A549 (cell line): ENCODE measurements at regions not wholly inside any gene's neighbourhood (a gene's known extent, or its start where the extent isn't known, plus 50 kb on each side); places are given as distances from the start of the nearest gene placed in this dataset.

Experiments used
- CHD4 ChIP-seq: fragments of 200-600 bp; sonication (generic); IDR thresholded peaks from 2 replicates; pipeline ENCODE4 v1.6.1; 2016; ENCODE audit warnings: antibody characterized with exemption, mild to moderate bottlenecking, borderline replicate concordance
- CTCF ChIP-seq: fragments of >200 bp; sonication (Bioruptor Twin); formaldehyde crosslinking; IDR thresholded peaks from 3 replicates; pipeline ENCODE4 v1.5.1; 2016
- EP300 ChIP-seq, 2 experiments: fragments of >200 bp; sonication (Bioruptor Twin); formaldehyde crosslinking; IDR thresholded peaks; 2 replicates in 1 of 2; 3 replicates in 1 of 2; pipeline ENCODE4 v1.6.1; 2016 to 2017
- HDAC2 ChIP-seq: fragments of 200-600 bp; sonication (generic); IDR thresholded peaks from 2 replicates; pipeline ENCODE4 v1.6.1; 2016
- HOXA7 ChIP-seq: fragments of 250-450 bp; sonication (Bioruptor Pico); IDR thresholded peaks from 2 replicates; pipeline ENCODE4 v1.5.0; 2020; ENCODE audit warnings: mild to moderate bottlenecking, moderate library complexity
- MAFK ChIP-seq: fragments of 450-650 bp; IDR thresholded peaks from 2 replicates; pipeline ENCODE4 v1.6.1; 2014; ENCODE audit not compliant: partially characterized antibody
- POLR2A ChIP-seq: IDR thresholded peaks from 2 replicates; pipeline ENCODE4 v1.6.1; 2012; ENCODE audit warnings: mild to moderate bottlenecking, low read length
- RFX5 ChIP-seq: fragments of 450-650 bp; IDR thresholded peaks from 2 replicates; pipeline ENCODE4 v1.7.1; 2014; ENCODE audit warnings: antibody characterized with exemption, mild to moderate bottlenecking, moderate library complexity
- TF ChIP-seq, protein P1 (sequence below): IDR thresholded peaks from 2 replicates; pipeline ENCODE4 v1.6.1; 2012

DNA sequence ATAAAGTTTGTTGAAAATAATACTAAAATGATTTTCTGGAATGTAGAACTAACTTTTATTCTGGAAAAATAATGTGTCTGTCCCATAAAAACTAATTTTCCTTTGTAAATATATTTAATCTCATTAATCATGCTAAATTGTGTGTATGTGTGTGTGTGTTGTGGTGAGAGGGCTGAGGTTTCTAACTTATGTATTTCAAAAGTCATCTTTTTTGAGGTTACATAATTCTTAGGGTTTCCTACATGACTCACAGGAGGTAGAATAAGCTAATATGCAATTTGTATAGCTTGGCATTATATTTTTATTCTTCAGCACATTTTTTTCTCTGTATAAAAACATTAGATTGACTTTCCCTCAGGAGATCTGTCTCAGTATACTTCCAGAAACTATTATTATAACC lies 64.1 kb upstream of the CLVS2 start:
- no peak for TF ChIP-seq POLR2A
- no peak for TF ChIP-seq MAFK
- no peak for TF ChIP-seq HDAC2
- no peak for TF ChIP-seq CTCF
- no peak for TF ChIP-seq RFX5
- TF ChIP-seq EP300 (IDR thresholded peaks at IDR 0.05), result no peak
- no peak for TF ChIP-seq CHD4
- TF ChIP-seq, protein P1, sequence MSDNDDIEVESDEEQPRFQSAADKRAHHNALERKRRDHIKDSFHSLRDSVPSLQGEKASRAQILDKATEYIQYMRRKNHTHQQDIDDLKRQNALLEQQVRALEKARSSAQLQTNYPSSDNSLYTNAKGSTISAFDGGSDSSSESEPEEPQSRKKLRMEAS, result no peak
- TF ChIP-seq HOXA7, result no peak
